ENCODE measurements at regions not wholly inside any gene's neighbourhood (a gene's known extent, or its start where the extent isn't known, plus 50 kb on each side); places are given as distances from the start of the nearest gene placed in this dataset.
"Not testable (repeated sequence)": the region's sequence is repeated elsewhere in the genome, so short reads cannot be mapped to it uniquely, and the experiment has no call there.

- Histone ChIP-seq H3K36me3 (ENCODE audit: control insufficient read depth, insufficient read depth, low read length) (no peaks in the 10 kb centered on the region), H3K9ac (ENCODE audit: low read length) (no peak overlapping the region), H3K27me3 (ENCODE audit: control insufficient read depth, insufficient read depth, low read length) (no peaks in the 10 kb centered on the region), H3K27ac (ENCODE audit: low read depth, low read length) (no peak overlapping the region), H3K4me1 (ENCODE audit: control insufficient read depth, insufficient read depth, low read length) (no peaks in the 10 kb centered on the region), H3K4me3 (ENCODE audit: low read depth, low read length) (no peak overlapping the region), H3K9me3 (ENCODE audit: control insufficient read depth, insufficient read depth, low read depth, low read length) (peaks cover 47% of the 10 kb centered on the region)
These were observed 123.6 kb downstream of the ZNF248 start for GRCh38 chr10:37733822-37734221.

DNA sequence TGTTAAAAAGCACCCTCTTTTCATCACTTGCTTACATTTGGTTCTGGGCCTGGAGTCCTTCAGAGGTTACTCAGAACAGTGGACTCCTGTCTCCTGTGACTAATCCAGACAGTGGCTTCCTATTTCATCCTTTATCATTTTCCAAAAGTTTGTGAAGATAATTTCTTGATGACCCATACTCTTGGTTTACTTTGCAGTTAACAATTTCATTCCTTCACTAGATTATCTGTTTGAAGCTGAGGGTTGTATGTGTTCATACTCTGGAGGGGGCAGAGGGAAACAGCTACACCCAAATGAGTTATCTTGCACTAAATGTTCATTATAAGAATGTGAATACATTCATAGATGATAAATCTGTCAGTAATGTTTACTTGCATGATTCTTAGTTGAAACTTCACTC is 124.7 kb downstream of the ZNF248 start:
- H3K27ac ChIP-seq (ENCODE audit: low read depth, low read length), result no peak overlapping the region
- H3K4me1 ChIP-seq (ENCODE audit: control insufficient read depth, insufficient read depth, low read length), result no peaks in the 10 kb centered on the region

GRCh38 chr10:37728830-37729229 is 128.6 kb downstream of the ZNF248 start:
- no peak overlapping the region for H3K27ac ChIP-seq (ENCODE audit: low read depth, low read length)
- peaks cover 35% of the 10 kb centered on the region; the same call in 1 of the 2 replicates for H3K9me3 ChIP-seq (ENCODE audit: control insufficient read depth, insufficient read depth, low read depth, low read length)
- H3K9ac ChIP-seq (ENCODE audit: low read length), result no peak overlapping the region

More for the DNA sequence above, 124.7 kb downstream of the ZNF248 start:
- Histone ChIP-seq H3K9ac (ENCODE audit: low read length) (no peak overlapping the region), H3K9me3 (ENCODE audit: control insufficient read depth, insufficient read depth, low read depth, low read length) (peaks cover 48% of the 10 kb centered on the region), H3K4me3 (ENCODE audit: low read depth, low read length) (no peak overlapping the region), H3K27me3 (ENCODE audit: control insufficient read depth, insufficient read depth, low read length) (no peaks in the 10 kb centered on the region), H3K36me3 (ENCODE audit: control insufficient read depth, insufficient read depth, low read length) (no peaks in the 10 kb centered on the region)

DNA sequence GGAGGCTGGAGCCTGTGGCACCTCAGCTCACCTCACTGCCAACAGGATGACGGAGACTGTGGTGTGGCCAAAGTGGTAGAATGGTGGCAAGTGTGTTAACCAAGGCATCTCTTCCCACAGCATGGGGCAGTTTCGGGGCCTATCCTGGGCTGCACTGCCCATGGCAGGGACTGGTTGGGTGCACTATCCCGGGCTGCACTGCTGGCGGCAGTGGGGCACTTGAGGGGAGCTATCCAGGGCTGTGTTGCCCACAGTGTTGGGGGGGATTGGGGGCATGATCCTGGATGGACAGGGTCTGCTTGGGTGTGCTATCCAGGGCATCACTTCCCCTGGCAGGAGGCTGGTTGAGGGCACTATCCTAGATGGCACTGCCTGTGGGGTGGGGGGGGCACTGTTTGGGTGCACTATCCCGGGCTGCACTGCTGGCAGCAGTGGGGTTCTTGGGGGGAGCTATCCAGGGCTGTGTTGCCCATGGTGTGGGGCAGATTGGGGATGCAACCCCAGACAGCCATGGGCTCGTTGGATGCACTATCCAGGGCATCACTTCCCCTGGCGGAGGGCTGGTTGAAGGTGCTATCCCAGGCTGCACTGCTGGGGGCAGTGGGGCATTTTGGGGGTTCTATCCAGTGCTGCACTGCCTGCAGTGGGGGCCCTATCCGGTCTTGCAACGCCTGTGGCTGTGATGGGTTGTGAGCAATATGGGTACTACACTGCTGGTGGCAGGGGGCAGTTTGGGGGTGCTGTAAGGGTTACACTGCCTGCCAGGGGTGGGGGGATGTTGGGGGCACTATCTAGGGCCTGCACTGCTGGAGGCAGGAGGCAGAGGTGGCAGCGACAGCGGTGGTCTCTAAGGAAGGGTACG is 129.7 kb downstream of the ZNF248 start:
- no peaks in the 10 kb centered on the region for H3K36me3 ChIP-seq (ENCODE audit: control insufficient read depth, insufficient read depth, low read length)
- no peaks in the 10 kb centered on the region for H3K4me1 ChIP-seq (ENCODE audit: control insufficient read depth, insufficient read depth, low read length)
- no peak overlapping the region for H3K27ac ChIP-seq (ENCODE audit: low read depth, low read length)
- H3K9ac ChIP-seq (ENCODE audit: low read length), result no peak overlapping the region
- no peaks in the 10 kb centered on the region for H3K27me3 ChIP-seq (ENCODE audit: control insufficient read depth, insufficient read depth, low read length)
- no peak overlapping the region for H3K4me3 ChIP-seq (ENCODE audit: low read depth, low read length)
- peaks cover 35% of the 10 kb centered on the region; the same call in 1 of the 2 replicates for H3K9me3 ChIP-seq (ENCODE audit: control insufficient read depth, insufficient read depth, low read depth, low read length)

More at GRCh38 chr10:37728830-37729229, 128.6 kb downstream of the ZNF248 start:
- Histone ChIP-seq H3K36me3 (ENCODE audit: control insufficient read depth, insufficient read depth, low read length) (no peaks in the 10 kb centered on the region), H3K4me1 (ENCODE audit: control insufficient read depth, insufficient read depth, low read length) (no peaks in the 10 kb centered on the region), H3K4me3 (ENCODE audit: low read depth, low read length) (no peak overlapping the region), H3K27me3 (ENCODE audit: control insufficient read depth, insufficient read depth, low read length) (no peaks in the 10 kb centered on the region)

- Histone ChIP-seq H3K27ac (ENCODE audit: low read depth, low read length) (no peak overlapping the region), H3K36me3 (ENCODE audit: control insufficient read depth, insufficient read depth, low read length) (no peaks in the 10 kb centered on the region), H3K27me3 (ENCODE audit: control insufficient read depth, insufficient read depth, low read length) (no peaks in the 10 kb centered on the region), H3K4me1 (ENCODE audit: control insufficient read depth, insufficient read depth, low read length) (no peaks in the 10 kb centered on the region), H3K4me3 (ENCODE audit: low read depth, low read length) (no peak overlapping the region), H3K9ac (ENCODE audit: low read length) (no peak overlapping the region), H3K9me3 (ENCODE audit: control insufficient read depth, insufficient read depth, low read depth, low read length) (peaks cover 53% of the 10 kb centered on the region)
These were observed 136.3 kb downstream of the ZNF248 start for GRCh38 chr10:37721100-37721499.

DNA sequence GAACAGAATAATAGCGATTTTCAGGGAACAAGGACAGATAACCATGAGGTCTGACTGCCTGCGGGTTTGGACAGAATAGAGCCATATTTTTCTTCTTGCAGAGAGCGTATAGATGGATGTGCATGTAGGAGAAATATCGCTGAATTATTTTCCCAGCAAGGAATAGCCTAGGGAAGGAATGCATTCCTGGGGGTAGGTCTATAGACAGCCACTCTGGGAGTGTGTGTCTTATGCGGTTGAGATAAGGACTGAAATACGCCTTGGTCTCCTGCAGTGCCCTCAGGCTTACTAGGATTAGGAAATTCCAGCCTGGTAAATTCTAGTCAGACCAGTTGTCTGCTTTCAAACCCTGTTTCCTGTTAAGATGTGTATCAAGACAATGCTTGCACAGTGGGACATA is 139.3 kb downstream of the ZNF248 start:
- H3K9me3 ChIP-seq (ENCODE audit: control insufficient read depth, insufficient read depth, low read depth, low read length), result peaks cover 58% of the 10 kb centered on the region
- H3K4me1 ChIP-seq (ENCODE audit: control insufficient read depth, insufficient read depth, low read length); H3K36me3 ChIP-seq (ENCODE audit: control insufficient read depth, insufficient read depth, low read length); H3K9ac ChIP-seq (ENCODE audit: low read length); H3K4me3 ChIP-seq (ENCODE audit: low read depth, low read length); H3K27me3 ChIP-seq (ENCODE audit: control insufficient read depth, insufficient read depth, low read length); H3K27ac ChIP-seq (ENCODE audit: low read depth, low read length): not testable (repeated sequence)

GRCh38 chr10:37713642-37714041 is 143.8 kb downstream of the ZNF248 start:
- no peaks in the 10 kb centered on the region for H3K4me1 ChIP-seq (ENCODE audit: control insufficient read depth, insufficient read depth, low read length)
- no peak overlapping the region for H3K9ac ChIP-seq (ENCODE audit: low read length)
- H3K27me3 ChIP-seq (ENCODE audit: control insufficient read depth, insufficient read depth, low read length), result no peaks in the 10 kb centered on the region
- no peaks in the 10 kb centered on the region for H3K36me3 ChIP-seq (ENCODE audit: control insufficient read depth, insufficient read depth, low read length)
- H3K27ac ChIP-seq (ENCODE audit: low read depth, low read length), result no peak overlapping the region
- H3K4me3 ChIP-seq (ENCODE audit: low read depth, low read length), result no peak overlapping the region
- peaks cover 64% of the 10 kb centered on the region for H3K9me3 ChIP-seq (ENCODE audit: control insufficient read depth, insufficient read depth, low read depth, low read length)

DNA sequence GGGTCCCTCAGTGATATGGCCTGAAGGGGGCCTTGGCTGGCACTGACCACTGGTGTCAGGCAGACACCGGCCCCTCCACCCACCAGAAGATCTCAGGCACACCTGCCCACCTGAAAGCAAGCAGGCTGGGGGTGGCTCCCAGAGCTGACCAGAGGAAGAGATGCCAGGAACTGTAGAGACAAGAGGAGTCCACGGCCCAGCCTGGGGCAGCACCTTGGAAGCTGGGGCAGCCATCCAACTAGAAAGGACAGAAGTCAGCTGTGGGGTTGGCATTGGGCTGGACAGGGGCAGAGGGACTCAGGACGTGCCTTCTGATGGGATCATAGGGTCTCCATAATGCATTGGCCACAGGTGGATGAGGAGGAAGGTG is 144.3 kb downstream of the ZNF248 start:
- H3K27ac ChIP-seq (ENCODE audit: low read depth, low read length), result no peak overlapping the region
- no peak overlapping the region for H3K4me3 ChIP-seq (ENCODE audit: low read depth, low read length)

DNA sequence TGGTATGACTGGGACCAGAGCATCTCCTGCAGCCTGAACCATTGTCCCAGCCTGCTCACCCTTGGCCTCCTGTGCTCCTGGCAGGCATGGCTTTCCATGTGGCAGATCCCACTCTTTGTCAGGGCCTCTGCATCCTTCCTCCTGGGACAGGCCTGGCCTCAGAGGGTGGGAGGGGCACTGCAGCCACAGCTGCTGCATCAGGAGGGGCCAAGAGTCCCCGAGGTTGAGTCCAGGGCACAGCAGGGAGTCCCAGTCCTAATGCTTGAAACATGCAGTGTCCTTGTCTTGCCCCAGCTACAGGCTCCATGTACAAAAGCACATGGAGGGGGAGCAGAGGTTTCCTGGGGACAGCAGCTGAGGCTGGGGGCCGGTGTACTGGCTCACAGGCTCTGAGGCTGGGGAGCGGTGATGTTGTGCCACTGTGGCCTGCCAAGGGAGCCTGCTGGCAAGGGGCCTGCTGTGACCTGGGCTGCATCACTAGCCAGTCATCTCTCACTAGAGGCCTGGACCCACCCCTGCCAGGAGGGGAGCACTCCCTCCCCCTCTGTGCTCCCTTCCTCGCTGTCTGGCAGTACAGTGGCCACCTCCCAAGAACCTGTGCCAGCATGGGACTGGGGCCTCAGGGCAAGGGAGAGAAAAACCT is 144.8 kb downstream of the ZNF248 start:
- Histone ChIP-seq H3K4me3 (ENCODE audit: low read depth, low read length) (no peak overlapping the region), H3K9me3 (ENCODE audit: control insufficient read depth, insufficient read depth, low read depth, low read length) (peaks cover 63% of the 10 kb centered on the region; the same call in 1 of the 2 replicates), H3K27me3 (ENCODE audit: control insufficient read depth, insufficient read depth, low read length) (no peaks in the 10 kb centered on the region), H3K27ac (ENCODE audit: low read depth, low read length) (no peak overlapping the region), H3K4me1 (ENCODE audit: control insufficient read depth, insufficient read depth, low read length) (no peaks in the 10 kb centered on the region), H3K36me3 (ENCODE audit: control insufficient read depth, insufficient read depth, low read length) (no peaks in the 10 kb centered on the region), H3K9ac (ENCODE audit: low read length) (no peak overlapping the region)

More for the DNA sequence above, 144.3 kb downstream of the ZNF248 start:
- Histone ChIP-seq H3K36me3 (ENCODE audit: control insufficient read depth, insufficient read depth, low read length) (no peaks in the 10 kb centered on the region), H3K4me1 (ENCODE audit: control insufficient read depth, insufficient read depth, low read length) (no peaks in the 10 kb centered on the region), H3K27me3 (ENCODE audit: control insufficient read depth, insufficient read depth, low read length) (no peaks in the 10 kb centered on the region), H3K9me3 (ENCODE audit: control insufficient read depth, insufficient read depth, low read depth, low read length) (peaks cover 63% of the 10 kb centered on the region; the same call in 1 of the 2 replicates), H3K9ac (ENCODE audit: low read length) (no peak overlapping the region)

GRCh38 chr10:37711617-37712488 is 145.6 kb downstream of the ZNF248 start:
- Histone ChIP-seq H3K9me3 (ENCODE audit: control insufficient read depth, insufficient read depth, low read depth, low read length) (peaks cover 66% of the 10 kb centered on the region; the same call in 1 of the 2 replicates), H3K4me1 (ENCODE audit: control insufficient read depth, insufficient read depth, low read length) (no peaks in the 10 kb centered on the region), H3K27me3 (ENCODE audit: control insufficient read depth, insufficient read depth, low read length) (no peaks in the 10 kb centered on the region), H3K4me3 (ENCODE audit: low read depth, low read length) (no peak overlapping the region), H3K36me3 (ENCODE audit: control insufficient read depth, insufficient read depth, low read length) (no peaks in the 10 kb centered on the region), H3K9ac (ENCODE audit: low read length) (no peak overlapping the region), H3K27ac (ENCODE audit: low read depth, low read length) (no peak overlapping the region)

All from HUES6 (cell line).